ENCODE measurements at regions not wholly inside any gene's neighbourhood (a gene's known extent, or its start where the extent isn't known, plus 50 kb on each side); places are given as distances from the start of the nearest gene placed in this dataset.

- Histone ChIP-seq H4K5ac (ENCODE audit: insufficient read length, low read depth, low read length) (no peak overlapping the region), H4K8ac (replicated peaks; ENCODE audit: insufficient read length, low read depth, low read length) (no peak overlapping the region), H3K56ac (ENCODE audit: insufficient read length, low read depth, low read length) (no peak overlapping the region), H2BK120ac (ENCODE audit: low read depth, low read length, poor library complexity, severe bottlenecking) (no peak overlapping the region), H2BK12ac (ENCODE audit: insufficient read length, low read depth, low read length) (no peak overlapping the region), H3K27ac (ENCODE audit: insufficient read length, low read depth, low read length) (no peak overlapping the region), H3K9me3 (ENCODE audit: control insufficient read depth, low read depth, low read length) (no peaks in the 10 kb centered on the region), H2AK5ac (ENCODE audit: insufficient read length, low read length) (no peak overlapping the region), H3K23ac (ENCODE audit: insufficient read length, low read depth, low read length) (no peak overlapping the region), H2BK20ac (ENCODE audit: low read depth, low read length, poor library complexity, severe bottlenecking) (no peak overlapping the region), H2BK5ac (ENCODE audit: insufficient read length, low read length) (no peak overlapping the region), H2BK15ac (ENCODE audit: low read depth, low read length) (no peak overlapping the region), H3K9ac (ENCODE audit: extremely low read depth, insufficient read length, low read length) (no peak overlapping the region), H2AFZ (ENCODE audit: low read length) (no peak overlapping the region), H3K4ac (ENCODE audit: low read depth, low read length) (no peak overlapping the region), H4K91ac (ENCODE audit: insufficient read length, low read depth, low read length) (no peak overlapping the region), H3K79me2 (ENCODE audit: insufficient read depth, low read length) (no peaks in the 10 kb centered on the region), H3K14ac (ENCODE audit: insufficient read depth, low read length) (no peak overlapping the region), H4K20me1 (ENCODE audit: control insufficient read depth, insufficient read depth, insufficient read length) (no peaks in the 10 kb centered on the region), H3K18ac (ENCODE audit: insufficient read length, low read depth, low read length) (no peak overlapping the region), H3K4me2 (ENCODE audit: insufficient read depth, insufficient read length, low read length) (no peak overlapping the region), H3K27me3 (ENCODE audit: insufficient read depth, low read length) (no peaks in the 10 kb centered on the region), H3T11ph (ENCODE audit: low read length) (no peak overlapping the region), H3K79me1 (ENCODE audit: insufficient read depth, low read depth, low read length, poor library complexity, severe bottlenecking) (no peaks in the 10 kb centered on the region), H3K4me1 (ENCODE audit: insufficient read depth, low read length) (no peaks in the 10 kb centered on the region), H3K23me2 (ENCODE audit: insufficient read length, low read depth, low read length, poor library complexity, severe bottlenecking) (no peaks in the 10 kb centered on the region)
- DNase-seq: no peak
- H3K4me3 Mint-ChIP-seq: no peak overlapping the region
- TF ChIP-seq CTCF (conservative IDR thresholded peaks at IDR 0.05): no peak
- no peaks in the 10 kb centered on the region for H3K4me1 Mint-ChIP-seq
- H3K27ac Mint-ChIP-seq: no peak overlapping the region
- no peaks in the 10 kb centered on the region for H3K36me3 Mint-ChIP-seq (ENCODE audit: insufficient read depth in 1 of 3, low read depth in 3 of 3)
- 100% methylated on average over 1 of the region's 8 CpGs for WGBS (ENCODE audit: extremely low coverage, insufficient read length, low lambda C conversion rate)
- H3K27me3 Mint-ChIP-seq (ENCODE audit: low read depth): no peaks in the 10 kb centered on the region
- H3K9me3 Mint-ChIP-seq: no peaks in the 10 kb centered on the region
These were observed 1412.6 kb downstream of the ZPLD1 start for GRCh38 chr3:103847081-103848062.
